ENCODE measurements at regions not wholly inside any gene's neighbourhood (a gene's known extent, or its start where the extent isn't known, plus 50 kb on each side); places are given as distances from the start of the nearest gene placed in this dataset.

GRCh38 chr10:111200505-111201186 is 123.8 kb downstream of the ADRA2A start:
- ChIA-PET CTCF (interaction anchor here (1.1 kb wide), 1 partner anchor 10 kb away, joined by 4 read pairs; no protein-coding TSS in a partner anchor), RAD21 (ENCODE audit: unreplicated experiment) (no interaction called here), POLR2A (no interaction called here), SMC1A (ENCODE audit: uncharacterized antibody, unreplicated experiment) (interaction anchor here (0.6 kb wide), 1 partner anchor 592 kb away, joined by 3 read pairs; no protein-coding TSS in a partner anchor)
- Histone ChIP-seq H3K4me1 (ENCODE audit: control insufficient read depth, insufficient read depth, low read length) (no peaks in the 10 kb centered on the region), H3K79me2 (ENCODE audit: control insufficient read depth, insufficient read depth, low read length) (no peaks in the 10 kb centered on the region), H3K4me2 (ENCODE audit: control insufficient read depth, insufficient read depth) (no peak overlapping the region), H3K9ac (ENCODE audit: control insufficient read depth, insufficient read depth, low read length) (no peak overlapping the region), H3K4me3 (no peak overlapping the region), H4K20me1 (ENCODE audit: control insufficient read depth, insufficient read depth) (no peaks in the 10 kb centered on the region), H3K9me3 (replicated peaks; ENCODE audit: control insufficient read depth, insufficient read depth, low read length) (no peaks in the 10 kb centered on the region), H3K36me3 (ENCODE audit: control insufficient read depth in 2 of 2, insufficient read depth in 2 of 2, low read length in 1 of 2) (no peaks in the 10 kb centered on the region), H2AFZ (ENCODE audit: control insufficient read depth, low read depth, low read length) (no peak overlapping the region), H3K27me3 (replicated peaks in 1 of 2; ENCODE audit: control insufficient read depth in 2 of 2, insufficient read depth in 2 of 2, low read length in 1 of 2) (peaks cover 0 to 2% of the 10 kb centered on the region in 2 experiments; a peak in 1 of 4 replicates), H3K27ac (ENCODE audit: control insufficient read depth, insufficient read depth) (no peak overlapping the region)
- FAIRE-seq (no peak), ATAC-seq (no peak), DNase-seq (ENCODE audit: low read depth, low spot score) (no peak)
- intact Hi-C loops (cut with micrococcal nuclease; ENCODE audit: unreplicated experiment), result loop anchor here (10.0 kb wide), 1 partner anchor 306 kb away; no protein-coding TSS in a partner anchor
- TF ChIP-seq CREM (IDR thresholded peaks at IDR 0.05; ENCODE audit: low read depth), result no peak
- TF ChIP-seq HSF1 (IDR thresholded peaks at IDR 0.05; ENCODE audit: low read depth, low read length), result no peak
- TF ChIP-seq WRNIP1 (IDR thresholded peaks at IDR 0.05; ENCODE audit: borderline replicate concordance, low read depth, low read length), result no peak
- no peak for TF ChIP-seq STAT3 (IDR thresholded peaks at IDR 0.05; ENCODE audit: low read depth, low read length)
- no peak for TF ChIP-seq ZNF622 (IDR thresholded peaks at IDR 0.05)
- no peak for TF ChIP-seq RFX5 (IDR thresholded peaks at IDR 0.05; ENCODE audit: low read depth, low read length)
- no peak for TF ChIP-seq E2F8 (IDR thresholded peaks at IDR 0.05; ENCODE audit: low read depth, partially characterized antibody)
- no TSS peak for BruUV-seq (replicated peaks)
- in situ Hi-C loops (cut with MboI), result loop anchor here (10.0 kb wide), 1 partner anchor 296 kb away; no protein-coding TSS in a partner anchor
- 9% methylated on average over 3 of the region's 3 CpGs for WGBS (ENCODE audit: insufficient coverage, insufficient replicate concordance, low lambda C conversion rate, missing lambda C conversion rate)
